ENCODE measurements at regions not wholly inside any gene's neighbourhood (a gene's known extent, or its start where the extent isn't known, plus 50 kb on each side); places are given as distances from the start of the nearest gene placed in this dataset.

DNA sequence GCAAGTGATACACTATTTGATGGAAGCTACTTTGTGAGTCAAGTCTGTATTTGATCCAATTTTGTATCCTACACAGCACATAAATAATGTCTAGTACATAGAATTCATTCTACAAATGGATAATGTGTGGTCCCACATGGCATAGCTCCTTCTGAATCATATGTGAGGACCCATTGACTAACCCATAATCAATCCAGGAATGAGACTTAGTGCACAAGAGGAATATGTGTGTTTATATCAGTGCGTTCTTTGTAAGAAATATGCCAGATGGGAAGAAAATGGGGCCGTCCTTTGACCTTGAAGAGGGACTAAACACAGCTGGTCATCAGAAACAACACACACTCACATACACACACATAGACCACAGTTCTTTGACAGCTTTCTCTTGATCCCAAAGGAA lies 282.7 kb upstream of the SEMA6D start:
- no peak overlapping the region for H3K4me3 ChIP-seq
- DNase-seq (ENCODE audit: low read depth in 1 of 2, low spot score in 1 of 2), result no peak
- no peaks in the 10 kb centered on the region for H3K9me3 ChIP-seq (ENCODE audit: low read depth)
- H3K27ac ChIP-seq, result no peak overlapping the region
- no peaks in the 10 kb centered on the region for H3K36me3 ChIP-seq
- peaks cover 21% of the 10 kb centered on the region for H3K4me1 ChIP-seq (ENCODE audit: low read depth)
- TF ChIP-seq, protein P1, sequence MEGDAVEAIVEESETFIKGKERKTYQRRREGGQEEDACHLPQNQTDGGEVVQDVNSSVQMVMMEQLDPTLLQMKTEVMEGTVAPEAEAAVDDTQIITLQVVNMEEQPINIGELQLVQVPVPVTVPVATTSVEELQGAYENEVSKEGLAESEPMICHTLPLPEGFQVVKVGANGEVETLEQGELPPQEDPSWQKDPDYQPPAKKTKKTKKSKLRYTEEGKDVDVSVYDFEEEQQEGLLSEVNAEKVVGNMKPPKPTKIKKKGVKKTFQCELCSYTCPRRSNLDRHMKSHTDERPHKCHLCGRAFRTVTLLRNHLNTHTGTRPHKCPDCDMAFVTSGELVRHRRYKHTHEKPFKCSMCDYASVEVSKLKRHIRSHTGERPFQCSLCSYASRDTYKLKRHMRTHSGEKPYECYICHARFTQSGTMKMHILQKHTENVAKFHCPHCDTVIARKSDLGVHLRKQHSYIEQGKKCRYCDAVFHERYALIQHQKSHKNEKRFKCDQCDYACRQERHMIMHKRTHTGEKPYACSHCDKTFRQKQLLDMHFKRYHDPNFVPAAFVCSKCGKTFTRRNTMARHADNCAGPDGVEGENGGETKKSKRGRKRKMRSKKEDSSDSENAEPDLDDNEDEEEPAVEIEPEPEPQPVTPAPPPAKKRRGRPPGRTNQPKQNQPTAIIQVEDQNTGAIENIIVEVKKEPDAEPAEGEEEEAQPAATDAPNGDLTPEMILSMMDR (IDR thresholded peaks at IDR 0.05; ENCODE audit: low read depth, low read length), result no peak
- H3K27me3 ChIP-seq, result no peaks in the 10 kb centered on the region

DNA sequence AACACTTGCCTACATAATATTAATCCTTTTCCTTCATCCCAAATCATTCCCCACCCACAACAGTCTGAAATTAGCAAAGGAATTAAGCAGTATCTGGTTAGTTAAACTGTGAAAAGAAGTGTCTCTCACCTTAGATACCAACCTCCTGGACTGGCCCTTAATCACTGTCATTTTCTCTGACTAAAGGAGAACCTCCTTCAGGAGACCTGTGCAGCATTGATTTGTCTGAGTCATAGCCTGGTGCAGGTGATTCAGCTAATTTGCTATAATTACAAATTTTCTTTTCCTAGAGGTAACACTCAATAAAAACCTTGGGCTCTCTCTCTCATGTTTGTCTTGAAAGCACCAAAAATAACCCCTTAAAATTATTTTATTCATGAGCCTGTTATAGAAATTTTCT lies 279.8 kb upstream of the SEMA6D start:
- Histone ChIP-seq H3K27ac (no peak overlapping the region), H3K36me3 (no peaks in the 10 kb centered on the region), H3K27me3 (no peaks in the 10 kb centered on the region), H3K4me1 (ENCODE audit: low read depth) (peaks cover 16% of the 10 kb centered on the region), H3K4me3 (no peak overlapping the region), H3K9me3 (ENCODE audit: low read depth) (no peaks in the 10 kb centered on the region)
- DNase-seq (ENCODE audit: low read depth in 1 of 2, low spot score in 1 of 2), result no peak
- TF ChIP-seq, protein P1 (IDR thresholded peaks at IDR 0.05; ENCODE audit: low read depth, low read length), result no peak

DNA sequence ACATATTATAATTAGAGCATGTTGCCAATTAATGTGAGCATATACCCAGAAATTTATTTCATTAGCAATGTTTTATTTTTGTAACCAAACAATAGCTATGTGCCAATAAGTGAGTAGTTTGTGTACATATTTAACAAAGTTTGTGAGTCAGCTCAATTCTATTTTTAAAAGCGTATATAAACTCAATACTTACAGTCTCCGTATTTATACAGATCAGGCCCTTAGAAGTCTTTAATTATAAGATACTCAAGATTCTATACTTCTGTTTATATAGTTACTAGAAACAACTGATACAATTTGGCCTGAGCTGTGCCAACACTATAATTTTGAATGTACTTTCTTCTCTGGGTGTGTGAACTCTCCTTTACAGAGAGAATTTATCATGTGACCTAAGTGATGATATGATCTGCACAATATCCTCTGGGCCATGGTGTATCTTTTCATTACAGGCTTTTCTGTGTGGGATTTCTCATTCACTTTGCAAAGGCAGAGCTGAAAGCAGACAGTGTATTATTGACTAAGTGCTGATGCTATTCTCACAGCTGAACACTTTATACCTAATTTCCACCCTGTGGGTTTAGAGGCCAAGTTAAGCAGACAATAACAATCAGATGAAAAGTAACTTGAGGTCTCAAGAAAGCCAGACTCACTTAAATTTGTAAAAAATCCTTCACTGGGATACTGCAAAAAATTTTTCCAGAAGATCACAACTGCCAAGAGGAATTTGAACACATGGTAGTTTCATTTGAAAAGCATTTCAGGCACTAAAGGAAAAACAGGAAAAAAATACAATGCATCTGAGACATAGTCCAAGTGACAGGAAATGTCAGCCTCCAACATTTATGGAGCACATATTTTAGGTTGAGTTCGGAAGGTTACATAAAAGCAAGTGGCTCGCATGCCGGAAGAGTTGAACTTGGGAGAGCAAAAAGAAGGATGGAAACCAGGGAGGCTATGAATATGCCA lies 277.9 kb upstream of the SEMA6D start:
- Histone ChIP-seq H3K4me1 (ENCODE audit: low read depth) (peaks cover 11% of the 10 kb centered on the region), H3K27me3 (no peaks in the 10 kb centered on the region), H3K4me3 (no peak overlapping the region), H3K36me3 (no peaks in the 10 kb centered on the region), H3K27ac (peak overlapping the region; percentile 39), H3K9me3 (ENCODE audit: low read depth) (no peaks in the 10 kb centered on the region)
- peak in 1 of 2 donors; percentile 5 for DNase-seq (ENCODE audit: low read depth in 1 of 2, low spot score in 1 of 2)
- TF ChIP-seq, protein P1 (IDR thresholded peaks at IDR 0.05; ENCODE audit: low read depth, low read length), result no peak

DNA sequence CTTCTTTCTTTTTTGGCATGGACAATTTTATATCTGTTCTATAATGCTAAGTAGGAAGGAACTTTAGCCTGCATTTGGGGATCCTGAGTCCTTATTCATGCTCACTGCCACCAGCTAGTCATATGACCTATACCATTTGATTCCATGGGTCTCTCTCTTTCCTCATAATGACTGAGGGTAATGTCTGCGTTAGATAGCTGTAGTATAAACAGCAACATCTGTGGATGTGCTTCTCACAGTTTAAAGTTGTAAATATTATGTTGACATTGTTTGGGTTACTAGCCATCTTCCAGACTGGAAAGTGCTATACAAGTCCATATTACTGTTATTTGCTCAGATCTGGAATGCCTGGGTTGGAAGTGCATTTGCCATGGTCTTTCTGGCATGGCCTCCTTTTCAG lies 274.9 kb upstream of the SEMA6D start:
- Histone ChIP-seq H3K4me3 (no peak overlapping the region), H3K4me1 (ENCODE audit: low read depth) (peaks cover 11% of the 10 kb centered on the region), H3K9me3 (ENCODE audit: low read depth) (no peaks in the 10 kb centered on the region), H3K27ac (no peak overlapping the region), H3K27me3 (no peaks in the 10 kb centered on the region), H3K36me3 (no peaks in the 10 kb centered on the region)
- DNase-seq (ENCODE audit: low read depth in 1 of 2, low spot score in 1 of 2), result no peak
- TF ChIP-seq, protein P1 (IDR thresholded peaks at IDR 0.05; ENCODE audit: low read depth, low read length), result no peak

DNA sequence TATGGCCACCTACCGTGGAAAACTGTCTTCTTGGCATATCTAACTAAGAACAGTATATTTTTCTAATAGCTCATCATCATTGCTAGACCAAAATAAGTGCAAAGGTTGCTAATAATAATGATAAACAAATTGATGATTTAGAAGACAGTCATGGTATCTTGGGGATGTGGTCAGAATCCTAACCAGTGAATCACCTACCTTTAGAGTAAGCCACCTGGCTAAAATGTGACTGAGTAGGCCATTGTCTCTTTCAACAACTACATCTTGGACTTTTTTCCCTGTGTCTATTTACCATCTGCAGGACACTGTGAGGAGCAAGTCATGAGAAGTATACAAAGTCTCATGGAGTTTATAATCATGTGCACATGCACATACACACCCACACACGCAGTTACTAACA lies 273.5 kb upstream of the SEMA6D start:
- H3K4me1 ChIP-seq (ENCODE audit: low read depth), result peaks cover 11% of the 10 kb centered on the region
- H3K9me3 ChIP-seq (ENCODE audit: low read depth), result no peaks in the 10 kb centered on the region
- no peaks in the 10 kb centered on the region for H3K27me3 ChIP-seq
- no peak overlapping the region for H3K4me3 ChIP-seq
- no peak for DNase-seq (ENCODE audit: low read depth in 1 of 2, low spot score in 1 of 2)
- H3K27ac ChIP-seq, result no peak overlapping the region
- H3K36me3 ChIP-seq, result no peaks in the 10 kb centered on the region
- TF ChIP-seq, protein P1 (IDR thresholded peaks at IDR 0.05; ENCODE audit: low read depth, low read length), result no peak
